ENCODE measurements at regions not wholly inside any gene's neighbourhood (a gene's known extent, or its start where the extent isn't known, plus 50 kb on each side); places are given as distances from the start of the nearest gene placed in this dataset.

- TF ChIP-seq EP300 (IDR thresholded peaks at IDR 0.05) (no peak), POLR2AphosphoS5 (IDR thresholded peaks at IDR 0.05) (no peak), CTCF (IDR thresholded peaks at IDR 0.05) (no peak)
Observed at GRCh38 chr1:228804173-228804572, 68.9 kb downstream of the RHOU start.
